Central memory CD4-positive, alpha-beta T cell (primary cell): ENCODE measurements at regions not wholly inside any gene's neighbourhood (a gene's known extent, or its start where the extent isn't known, plus 50 kb on each side); places are given as distances from the start of the nearest gene placed in this dataset.

Experiments used
- DNase-seq: peaks from one replicate; pipeline ENCODE4 v3.0.0; 2022

DNA sequence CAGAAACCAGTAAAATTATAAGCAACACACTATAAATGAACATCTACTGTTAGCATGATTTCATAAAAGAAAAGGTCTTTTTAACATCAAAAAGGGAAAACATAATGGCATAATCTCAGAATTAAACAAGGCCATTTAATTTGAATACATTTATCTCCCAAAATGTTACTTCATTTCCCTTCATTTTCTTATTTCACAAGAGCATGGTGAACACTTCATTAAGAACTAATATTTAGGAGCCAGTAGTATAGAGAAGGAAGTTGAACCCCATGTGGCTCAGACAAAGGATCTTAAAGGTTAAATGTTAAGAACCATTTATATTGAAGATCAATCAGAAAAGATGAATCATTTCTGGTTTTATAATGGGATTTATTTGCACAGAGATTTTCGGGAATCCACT, 981.7 kb downstream of the TTLL7 start:
- DNase-seq = no peak

DNA sequence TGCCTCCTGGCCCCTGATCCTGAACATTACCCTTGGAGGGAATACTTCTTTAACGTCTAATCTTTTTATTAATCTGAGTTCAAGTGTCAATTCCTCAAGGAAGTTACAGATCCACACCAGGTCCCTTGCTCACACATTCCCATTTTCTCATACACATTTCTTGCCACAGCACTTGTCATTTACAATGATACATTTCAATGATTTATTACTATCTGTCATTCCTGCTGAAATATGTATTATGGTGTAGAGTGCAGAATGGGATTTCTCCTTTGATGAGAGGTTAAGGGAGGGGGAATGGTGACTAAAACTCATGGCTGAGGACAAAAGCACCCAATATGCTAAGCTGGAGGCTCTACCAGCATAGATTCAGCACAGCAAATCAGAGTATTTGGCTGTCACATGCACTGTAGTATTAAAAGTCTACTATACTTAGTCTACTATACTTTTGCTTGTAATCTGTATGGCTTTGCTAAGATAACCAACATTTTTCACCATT, 982.5 kb downstream of the TTLL7 start:
- no peak for DNase-seq

DNA sequence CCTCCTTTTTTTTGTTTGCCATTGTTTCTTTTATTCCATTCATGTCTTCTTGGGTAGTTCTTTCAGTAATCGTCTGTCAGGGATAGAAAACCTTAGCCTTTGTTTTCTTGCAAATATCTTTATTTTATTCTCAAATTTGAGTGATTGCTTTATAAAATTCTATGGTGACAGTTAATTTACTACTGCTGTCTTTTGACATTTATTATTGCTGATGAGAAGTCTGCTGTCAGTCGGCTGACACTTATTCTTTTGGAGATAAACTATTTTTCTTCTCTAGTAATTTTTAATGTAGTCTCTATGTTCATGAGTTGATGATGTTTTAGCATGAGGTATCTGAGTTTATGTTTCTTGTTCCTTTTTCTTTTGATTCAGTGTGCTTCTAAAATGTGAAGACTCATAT, 983.8 kb downstream of the TTLL7 start:
- no peak for DNase-seq

DNA sequence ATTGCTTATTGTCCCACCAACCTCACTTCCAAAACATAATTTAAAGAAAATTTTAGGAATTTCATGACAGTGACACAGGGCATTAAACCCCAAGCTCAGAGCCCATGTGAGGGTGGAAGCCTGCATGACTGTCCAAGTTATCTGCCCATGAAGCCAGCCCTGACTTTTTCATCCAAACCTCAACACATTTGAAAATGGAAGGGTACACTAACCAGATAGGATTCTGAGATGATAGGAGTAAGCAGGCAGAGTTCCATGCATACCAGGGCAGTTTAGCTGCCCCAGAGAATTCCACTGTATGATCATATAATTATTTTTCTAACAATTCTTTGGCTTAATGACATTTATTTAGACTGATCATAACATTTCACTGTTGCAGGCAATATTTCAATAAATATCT, 986.0 kb downstream of the TTLL7 start:
- no peak for DNase-seq

DNA sequence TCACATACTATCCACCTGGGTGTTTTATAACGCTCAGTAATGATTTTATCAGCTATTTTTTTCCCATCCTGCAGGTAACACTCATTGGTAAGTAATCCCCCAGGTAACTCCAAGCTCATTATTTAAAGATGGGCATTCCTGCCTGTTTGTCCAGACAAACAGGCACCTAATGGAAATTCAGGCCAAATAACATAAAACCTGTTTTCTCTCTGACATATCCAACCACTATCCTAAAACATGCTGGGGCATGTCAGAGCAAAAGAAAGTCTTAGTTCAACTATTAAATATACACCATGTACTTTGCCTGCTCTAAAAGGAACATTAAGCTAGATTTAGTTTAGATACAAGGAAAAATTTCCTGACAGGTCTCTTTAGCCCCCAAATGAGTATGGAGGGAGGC, 987.7 kb downstream of the TTLL7 start:
- DNase-seq = no peak

DNA sequence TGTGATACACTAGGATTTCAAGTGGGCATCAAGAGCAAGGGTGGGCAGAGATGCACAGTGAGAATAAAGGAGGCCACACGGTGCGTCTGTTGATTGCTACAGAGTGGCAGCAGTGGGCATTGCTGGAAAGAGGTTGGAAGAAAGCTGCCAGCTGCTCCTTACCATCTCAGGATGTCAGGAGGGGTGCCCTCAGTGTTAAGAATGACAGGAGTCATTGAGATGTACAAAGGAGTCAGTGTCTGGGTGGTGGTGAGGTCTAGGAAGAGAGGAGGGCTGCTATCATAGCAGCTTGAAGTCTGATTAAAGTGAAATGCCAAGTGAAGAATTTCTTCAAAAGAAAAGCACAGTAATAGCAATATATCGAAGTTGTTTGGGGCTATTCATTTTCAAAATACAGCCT, 992.7 kb downstream of the TTLL7 start:
- no peak for DNase-seq

DNA sequence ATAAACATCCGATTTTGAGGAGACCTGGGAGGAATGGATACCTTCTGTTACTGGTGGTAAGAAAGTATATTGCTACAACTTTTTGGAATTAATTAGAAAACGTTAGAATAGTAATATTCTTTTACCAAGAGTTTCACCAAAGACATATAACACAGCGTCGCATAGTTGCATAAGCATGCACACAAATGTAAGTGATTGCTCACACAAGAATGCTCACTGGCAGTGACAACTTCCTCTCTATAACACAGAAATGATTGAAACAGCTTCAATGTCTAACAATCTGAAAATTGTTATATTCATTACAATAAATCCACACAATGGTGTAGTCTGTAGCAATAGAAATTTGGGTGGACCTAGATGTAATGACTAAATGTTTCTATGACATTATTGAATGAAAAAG, 998.6 kb downstream of the TTLL7 start:
- DNase-seq = no peak

DNA sequence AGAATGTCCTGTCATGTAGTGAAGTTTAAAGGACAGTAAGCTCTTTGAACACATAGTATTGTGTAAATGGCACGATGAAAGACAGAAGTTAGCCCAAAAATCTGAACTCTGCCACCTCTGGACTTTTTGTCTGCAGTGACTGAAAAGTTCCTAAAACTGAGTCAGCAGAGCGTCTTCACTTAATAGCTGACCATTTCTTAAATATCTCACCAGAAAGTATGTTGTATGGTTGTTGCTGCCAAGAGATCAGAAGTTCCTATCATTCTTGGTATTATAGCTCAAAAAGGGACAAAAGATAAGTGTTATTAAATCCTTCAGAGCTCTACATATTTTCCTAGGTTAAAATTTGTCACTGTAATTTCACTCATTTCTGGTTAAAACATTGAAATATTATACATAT, 1003.0 kb downstream of the TTLL7 start:
- DNase-seq = no peak

DNA sequence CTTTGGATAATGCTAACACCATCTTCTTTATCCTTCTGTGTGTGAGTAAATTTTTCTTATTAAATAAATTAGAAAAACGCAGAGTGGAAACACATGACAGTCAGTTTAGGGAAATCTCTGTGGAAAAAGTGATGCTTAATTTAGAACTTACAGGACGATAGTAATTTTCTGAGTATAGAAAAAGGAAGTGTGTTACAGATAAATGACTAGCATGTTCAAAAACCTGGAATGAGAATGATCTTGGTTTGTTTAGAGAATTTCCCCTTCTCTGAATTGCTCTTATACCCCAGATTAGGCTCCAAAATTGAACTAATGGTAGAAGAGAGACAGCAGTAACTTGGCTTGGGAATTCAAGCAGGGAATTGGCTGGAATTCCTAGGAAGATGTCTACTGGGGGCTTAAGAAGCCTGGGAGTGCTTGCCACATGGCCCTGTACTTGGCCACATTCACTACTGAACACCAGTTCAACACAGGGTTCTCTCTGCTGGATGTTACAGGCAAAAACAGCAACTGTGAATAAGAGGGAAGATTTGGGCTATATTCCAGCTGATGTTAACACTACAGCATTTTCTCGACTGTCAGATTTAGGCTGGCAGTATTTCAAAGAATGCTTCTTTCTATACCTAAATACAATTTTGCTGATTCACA, 1004.2 kb downstream of the TTLL7 start:
- DNase-seq = no peak

DNA sequence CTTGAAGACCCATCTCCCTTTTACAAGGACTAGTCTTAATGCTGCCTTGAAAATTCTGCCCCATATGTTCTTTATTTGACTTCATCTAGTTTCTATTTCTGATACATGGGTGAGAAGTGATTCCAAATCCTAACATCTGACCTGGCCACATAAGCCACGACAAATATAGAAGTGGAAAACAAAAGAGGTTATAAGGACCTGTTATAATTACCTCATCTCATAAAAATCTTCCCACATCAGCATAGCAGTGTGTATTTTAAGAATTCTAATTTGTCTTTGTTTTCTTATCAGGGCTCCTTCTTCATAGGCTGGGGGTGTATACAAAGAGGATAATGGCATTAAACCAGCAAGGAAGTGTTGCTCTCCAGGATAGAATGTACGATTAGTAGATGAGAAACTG, 1007.4 kb downstream of the TTLL7 start:
- DNase-seq = no peak

DNA sequence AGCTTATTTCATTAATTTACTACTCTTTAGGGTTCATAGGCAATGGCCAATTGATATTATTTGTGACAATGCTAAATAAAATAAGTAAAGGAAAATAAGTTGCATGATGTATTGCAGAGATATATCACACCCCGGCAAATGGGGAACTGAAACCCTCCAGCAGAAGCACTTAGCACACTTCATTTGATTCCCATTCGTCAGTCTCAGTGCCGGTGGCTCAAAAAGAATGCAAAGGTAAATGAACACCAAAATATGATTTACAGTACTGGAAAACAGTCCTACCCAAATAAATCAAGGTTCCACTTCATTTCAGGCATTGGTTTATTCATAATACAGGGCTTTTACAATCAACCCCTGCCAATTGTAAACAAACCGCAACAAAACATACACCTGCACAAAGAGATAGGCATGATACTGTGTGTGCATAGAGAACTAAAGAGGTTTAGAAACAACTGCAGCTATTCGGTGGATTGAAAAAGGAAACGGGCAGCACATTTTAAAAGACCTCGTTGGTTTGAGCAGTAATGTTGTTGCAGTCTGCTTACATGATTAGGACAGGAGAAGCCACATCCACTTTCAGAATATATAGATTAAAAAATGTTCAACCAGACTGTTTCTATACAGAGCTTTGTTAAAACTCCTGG, 1019.2 kb downstream of the TTLL7 start:
- no peak for DNase-seq

DNA sequence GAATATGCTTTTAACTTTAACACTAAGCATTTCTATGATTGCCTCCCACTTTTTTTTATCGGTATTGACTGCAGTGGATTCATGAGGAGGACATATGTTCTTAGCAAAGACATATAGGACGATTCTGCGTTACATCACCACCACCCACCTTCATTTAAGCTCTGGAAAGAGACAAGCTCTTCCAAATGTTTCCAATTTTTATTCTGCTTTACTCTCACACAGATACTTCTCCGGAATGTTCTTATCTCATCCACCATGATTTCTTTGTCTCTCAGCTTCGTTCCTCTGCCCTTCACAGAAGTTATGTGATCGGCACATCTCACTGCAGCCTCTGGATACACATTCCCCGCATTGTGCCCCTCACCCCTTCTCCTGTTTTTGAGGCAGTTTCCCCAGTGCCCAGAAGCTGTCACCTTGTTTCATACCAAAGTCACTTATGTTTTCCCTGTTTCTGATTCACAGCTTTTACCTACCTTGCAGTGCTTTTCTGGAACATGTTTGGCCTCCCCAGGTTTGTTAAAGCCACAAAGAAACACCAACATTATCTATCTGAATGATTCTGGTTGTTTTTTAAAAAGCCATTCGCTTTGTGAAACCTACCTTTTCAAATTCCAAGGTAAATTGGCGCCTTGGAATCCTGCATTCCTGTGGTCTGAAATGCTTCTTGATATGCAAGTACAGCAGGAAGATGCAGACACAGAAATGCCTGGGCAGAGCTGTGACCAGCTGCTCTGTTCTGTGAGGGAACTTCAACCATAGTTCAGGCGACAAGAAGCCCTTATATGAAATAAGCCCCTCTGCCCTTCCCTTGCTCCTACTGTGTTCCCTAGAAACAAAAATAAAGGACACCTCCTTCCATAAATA, 1020.2 kb downstream of the TTLL7 start:
- no peak for DNase-seq

DNA sequence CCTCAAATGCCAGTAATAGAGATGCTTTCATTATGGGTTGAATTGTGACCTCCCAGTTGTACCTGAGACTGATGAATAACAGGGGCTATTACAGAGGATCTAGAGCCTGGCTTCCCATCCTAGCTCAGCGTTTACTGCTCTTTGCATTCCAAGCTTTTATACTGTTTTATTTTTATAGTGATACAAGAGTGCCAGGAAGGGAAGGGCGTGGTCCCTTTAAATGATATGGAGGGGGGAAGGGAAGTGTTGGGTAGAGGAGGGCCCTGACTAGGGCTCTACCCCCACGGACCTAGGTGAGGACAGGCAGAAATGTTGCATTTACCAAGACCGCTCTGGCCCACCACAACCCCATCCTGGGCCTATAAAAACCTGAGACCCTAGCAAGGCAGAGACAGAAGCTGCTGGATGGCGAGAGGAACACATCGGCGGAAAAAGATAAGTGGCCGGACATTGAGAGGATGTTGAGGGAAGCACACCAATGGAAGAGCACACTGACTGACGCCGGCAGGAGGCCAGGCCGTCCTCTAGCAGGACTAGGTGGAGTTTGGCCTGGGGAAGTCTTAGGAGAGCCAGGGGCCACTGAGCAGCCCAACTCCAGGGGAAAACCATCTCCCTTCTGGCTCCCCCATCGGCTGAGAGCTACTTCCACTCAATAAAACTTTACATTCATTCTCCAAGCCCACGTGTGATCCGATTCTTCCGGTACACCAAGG, 1025.9 kb downstream of the TTLL7 start:
- no peak for DNase-seq

DNA sequence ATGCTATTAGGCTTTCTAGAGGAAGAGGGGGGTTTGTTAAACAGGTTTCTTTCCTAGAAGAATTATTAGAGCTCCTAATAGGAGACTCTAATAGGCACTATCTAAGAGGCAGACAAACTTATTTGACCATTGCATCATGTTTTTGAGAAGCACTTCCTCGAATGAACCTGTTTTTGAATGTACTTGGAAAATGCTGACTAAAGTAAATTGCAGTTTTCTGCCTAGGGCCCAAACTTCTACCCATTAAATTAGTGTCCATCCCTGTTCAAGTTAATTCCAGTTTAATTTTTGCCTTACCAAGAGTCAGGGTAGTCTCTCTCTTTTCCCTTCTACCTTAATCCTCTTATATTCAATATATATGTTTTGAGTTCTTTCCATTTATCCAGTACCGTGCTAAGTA, 1029.6 kb downstream of the TTLL7 start:
- DNase-seq = no peak

DNA sequence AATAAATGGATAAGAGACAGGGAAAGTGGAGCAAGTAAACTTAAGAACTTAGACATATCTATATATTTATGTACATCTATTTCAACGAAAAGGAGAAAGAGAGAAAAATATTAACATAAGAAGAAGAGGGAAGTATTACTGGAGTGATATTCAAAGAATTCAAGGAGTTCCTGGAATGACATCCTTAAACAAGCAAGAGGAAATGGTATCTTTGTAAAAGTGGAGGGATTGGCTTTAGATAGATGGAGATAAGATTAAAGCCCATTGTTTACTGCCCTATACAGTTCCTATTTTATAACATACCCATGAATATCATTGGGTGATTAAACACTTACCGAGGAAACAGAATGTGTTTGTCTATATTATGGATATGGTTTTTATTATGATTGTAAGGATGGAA, 1036.3 kb downstream of the TTLL7 start:
- DNase-seq = no peak

DNA sequence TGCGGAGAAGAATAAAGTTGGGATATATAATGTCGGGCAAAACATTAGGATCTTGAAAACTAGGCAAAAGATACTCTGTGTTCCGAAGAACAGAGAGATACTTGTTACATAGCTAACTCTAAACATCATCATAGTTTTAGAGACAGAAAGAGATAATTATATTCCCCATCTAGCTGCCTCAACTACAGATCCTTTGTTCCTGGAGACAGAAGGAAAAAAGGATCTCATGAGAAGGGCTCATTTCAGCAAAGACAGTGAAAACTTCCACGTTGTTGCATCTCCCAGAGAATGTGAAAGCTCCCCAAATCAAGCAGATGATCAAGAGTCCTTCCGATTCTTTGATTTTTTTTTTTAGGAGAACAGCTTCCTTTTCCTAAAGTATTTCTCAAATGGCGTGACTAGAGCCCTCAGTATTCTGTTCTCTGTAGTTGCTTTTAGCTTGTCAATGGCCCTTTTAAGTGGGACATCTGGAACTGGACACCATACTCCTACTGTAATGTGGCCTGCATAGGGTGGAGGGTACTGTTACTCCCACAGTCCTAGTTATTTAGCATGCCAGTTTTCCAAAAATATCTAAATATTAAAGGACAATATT, 1048.2 kb downstream of the TTLL7 start:
- DNase-seq = no peak

DNA sequence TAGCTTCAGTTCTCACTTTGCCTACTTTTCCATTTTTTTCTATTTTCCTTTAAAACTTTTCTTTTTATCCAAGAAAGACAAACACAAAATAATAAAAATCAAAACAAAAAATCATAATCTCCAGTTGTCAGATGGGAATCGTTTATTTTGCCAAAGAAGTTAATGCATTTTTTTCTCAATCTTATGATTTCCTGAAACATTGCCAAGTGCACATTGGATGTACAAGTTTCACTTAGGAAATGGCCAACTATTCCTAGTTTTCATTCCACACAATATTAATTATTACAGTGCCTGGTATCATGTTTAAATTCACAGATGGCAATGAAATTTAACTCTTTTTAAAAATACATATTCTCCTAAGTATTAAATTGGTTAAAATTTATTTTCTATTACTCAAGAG, 1050.5 kb downstream of the TTLL7 start:
- DNase-seq = no peak

DNA sequence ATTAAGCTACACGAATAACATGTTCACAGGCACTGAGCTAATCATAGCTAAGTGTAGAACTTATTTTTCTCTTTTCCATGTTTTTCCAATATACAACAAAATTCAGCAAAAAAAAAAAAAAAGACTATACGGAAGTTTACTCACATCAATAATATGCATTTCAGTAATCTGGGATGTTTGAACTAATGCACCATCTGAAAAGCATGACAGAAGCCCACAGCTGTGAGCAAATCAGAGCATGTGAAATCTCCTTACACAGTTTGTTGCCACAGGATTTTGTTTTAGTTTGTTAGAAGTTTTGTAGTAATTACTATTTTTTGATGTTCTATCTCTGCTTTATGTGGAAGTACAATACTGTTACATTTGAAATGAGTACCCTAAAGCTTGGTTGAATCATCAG, 1051.7 kb downstream of the TTLL7 start:
- no peak for DNase-seq

DNA sequence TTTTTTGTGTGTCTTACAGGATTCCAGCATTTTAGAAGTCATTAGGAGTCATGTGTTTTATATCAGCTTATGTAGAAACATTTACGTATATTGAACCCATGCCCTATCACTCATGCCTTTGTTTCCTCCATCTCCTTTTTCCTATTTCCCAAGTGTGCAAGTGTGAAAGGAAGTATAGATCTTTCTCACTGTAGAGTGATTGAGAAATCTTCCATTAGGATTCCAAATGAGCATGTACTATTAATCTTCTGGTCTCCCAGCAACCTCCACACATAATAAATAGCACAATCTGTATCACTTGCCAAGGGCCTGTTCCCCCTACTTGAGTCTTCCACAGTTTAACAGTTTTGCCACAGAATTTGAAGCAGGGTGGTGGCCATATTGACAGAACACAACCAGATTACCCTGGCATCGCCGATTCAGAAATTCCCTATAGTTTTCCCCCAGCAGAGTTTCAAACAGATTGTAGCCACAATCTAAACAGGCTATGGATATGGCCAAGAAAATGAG, 1052.8 kb downstream of the TTLL7 start:
- DNase-seq = no peak

DNA sequence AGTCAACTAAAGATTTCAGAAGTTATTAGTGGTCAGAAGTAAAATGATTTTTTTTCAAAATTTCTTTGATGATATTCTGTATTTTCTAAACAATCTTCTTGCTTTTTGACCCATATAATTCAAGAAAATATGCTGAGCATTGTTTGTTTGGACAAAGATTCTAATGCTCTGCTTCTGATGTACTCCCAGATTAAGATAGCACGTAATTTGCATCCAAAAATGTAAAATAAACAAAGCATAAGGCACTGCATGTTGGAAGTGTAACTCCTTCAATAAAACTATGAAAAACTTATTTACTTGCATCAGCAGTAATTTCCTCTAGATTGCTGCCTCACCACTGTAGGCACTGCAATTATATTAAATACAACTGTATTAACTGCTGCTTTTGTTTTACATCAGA, 1054.1 kb downstream of the TTLL7 start:
- no peak for DNase-seq

DNA sequence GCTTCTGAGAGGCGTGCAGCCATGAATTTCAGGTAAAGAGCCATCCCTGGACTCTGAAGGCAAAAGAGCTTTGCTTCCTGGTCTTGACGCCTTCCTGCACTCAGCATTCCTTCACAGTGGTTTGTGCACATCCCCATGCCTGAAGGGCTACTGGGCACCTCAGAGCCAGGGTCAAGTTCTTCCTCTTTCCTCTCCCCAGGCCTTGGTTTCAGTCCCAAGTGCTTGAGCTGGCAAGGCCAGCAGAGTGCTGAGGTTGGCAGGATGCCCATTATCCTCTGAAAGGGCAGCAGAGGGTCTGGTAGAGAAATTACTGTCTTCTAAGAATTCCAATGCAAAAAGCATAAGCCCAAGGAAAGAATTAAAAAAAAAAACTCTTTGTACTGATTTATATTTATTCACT, 1064.9 kb downstream of the TTLL7 start:
- DNase-seq = no peak

DNA sequence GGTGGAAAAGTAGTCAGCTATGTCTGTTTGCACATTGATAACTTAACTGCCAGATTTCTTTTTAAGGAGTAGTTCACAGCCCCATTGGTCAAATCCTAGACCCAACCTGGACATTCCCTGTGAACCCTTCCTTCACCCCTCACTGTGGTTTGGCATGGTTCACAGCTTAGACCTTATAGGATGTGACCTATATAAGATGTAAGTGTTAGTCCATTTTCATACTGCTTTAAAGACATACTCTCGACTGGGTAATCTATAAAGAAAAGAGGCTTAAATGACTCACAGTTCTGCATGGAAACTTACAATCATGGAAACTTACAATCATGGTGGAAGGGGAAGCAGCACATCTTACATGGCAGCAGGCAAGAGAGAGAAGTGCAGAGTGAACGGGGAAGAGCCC, 1066.2 kb downstream of the TTLL7 start:
- no peak for DNase-seq

DNA sequence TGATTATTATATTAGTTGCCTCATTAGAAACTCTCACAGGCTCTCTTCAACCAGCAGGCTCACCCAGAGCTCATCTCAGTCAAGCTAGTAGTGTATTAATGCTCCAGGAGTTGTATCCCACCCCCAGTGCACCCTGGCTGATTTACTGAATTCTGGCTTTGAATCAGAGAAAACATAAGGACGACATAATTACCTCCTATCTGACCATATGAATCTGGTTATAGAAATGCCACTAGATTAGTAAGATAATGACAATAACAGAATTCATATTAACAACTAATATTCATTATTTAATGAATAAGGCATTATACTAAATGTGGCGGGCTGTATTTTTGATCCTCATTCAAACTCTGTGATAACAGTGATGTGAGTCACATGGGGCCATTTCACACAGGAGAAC, 1066.7 kb downstream of the TTLL7 start:
- DNase-seq = no peak
